NCI-H446 treated with DMSO at 0.1 percent for 48 hours (cell line): ENCODE measurements at regions not wholly inside any gene's neighbourhood (a gene's known extent, or its start where the extent isn't known, plus 50 kb on each side); places are given as distances from the start of the nearest gene placed in this dataset.
"Not testable (repeated sequence)": the region's sequence is repeated elsewhere in the genome, so short reads cannot be mapped to it uniquely, and the experiment has no call there.

ENCODE experiments used
- DNase-seq: peaks from one replicate; lab custom pipeline; 2025; lab: John Stamatoyannopoulos, UW

- no peak for DNase-seq
Observed at GRCh38 chr12:93208011-93208410, 169.7 kb upstream of the NUDT4 start.

GRCh38 chr12:93214523-93215289 lies 163.0 kb upstream of the NUDT4 start:
- DNase-seq: no peak

- DNase-seq: no peak
Observed at GRCh38 chr12:93215290-93215678, 162.4 kb upstream of the NUDT4 start.

GRCh38 chr12:93219947-93220346 lies 157.8 kb upstream of the NUDT4 start:
- DNase-seq: no peak

- no peak for DNase-seq
Observed at GRCh38 chr12:93221841-93222240, 155.9 kb upstream of the NUDT4 start.

GRCh38 chr12:93223440-93224426 lies 154.0 kb upstream of the NUDT4 start:
- peak; percentile 74 for DNase-seq

GRCh38 chr12:93225094-93225493 lies 152.6 kb upstream of the NUDT4 start:
- DNase-seq: no peak

- no peak for DNase-seq
Observed at GRCh38 chr12:93226361-93226760, 151.4 kb upstream of the NUDT4 start.

- no peak for DNase-seq
Observed at GRCh38 chr12:93229494-93230325, 148.0 kb upstream of the NUDT4 start.

GRCh38 chr12:93230326-93230720 lies 147.4 kb upstream of the NUDT4 start:
- DNase-seq: no peak

- DNase-seq: no peak
Observed at GRCh38 chr12:93231938-93232337, 145.8 kb upstream of the NUDT4 start.

GRCh38 chr12:93234641-93235040 lies 143.1 kb upstream of the NUDT4 start:
- peak; percentile 84 for DNase-seq

- no peak for DNase-seq
Observed at GRCh38 chr12:93235881-93236280, 141.8 kb upstream of the NUDT4 start.

GRCh38 chr12:93237235-93237915 lies 140.3 kb upstream of the NUDT4 start:
- DNase-seq: no peak

GRCh38 chr12:93238512-93239262 lies 139.0 kb upstream of the NUDT4 start:
- not testable (repeated sequence) for DNase-seq

GRCh38 chr12:93239789-93240188 lies 137.9 kb upstream of the NUDT4 start:
- not testable (repeated sequence) for DNase-seq

- no peak for DNase-seq
Observed at GRCh38 chr12:93242154-93242972, 135.4 kb upstream of the NUDT4 start.

- DNase-seq: no peak
Observed at GRCh38 chr12:93243382-93243688, 134.4 kb upstream of the NUDT4 start.

GRCh38 chr12:93243689-93244513 lies 133.8 kb upstream of the NUDT4 start:
- no peak for DNase-seq
